Heart right ventricle (tissue), 16 donors: ENCODE measurements at regions not wholly inside any gene's neighbourhood (a gene's known extent, or its start where the extent isn't known, plus 50 kb on each side); places are given as distances from the start of the nearest gene placed in this dataset.

Source experiments
- ATAC-seq, 8 donors: fragments of 200-7000 bp; cut with Tn5 transposase; one replicate each; pipeline ENCODE4 v1.9.1; 2020; ENCODE audit warnings: mild to moderate bottlenecking in 8 of 8, moderate library complexity in 8 of 8, moderate number of reproducible peaks in 1 of 8
- DNase-seq, 2 donors: peaks; one replicate each; pipeline ENCODE4 v3.0.0-alpha.2; 2020
- H3K27ac ChIP-seq, 10 donors: fragments of 200-600 bp; sonication (generic) in 2 of 10; one replicate each; pipeline versions ENCODE4 v1.5.0 to v1.8.0; 2020 to 2022; ENCODE audit warnings: mild to moderate bottlenecking in 3 of 10
- H3K27me3 ChIP-seq, 7 donors: fragments of 200-600 bp; one replicate each; pipeline ENCODE4 v1.8.0; 2021 to 2022; ENCODE audit warnings: mild to moderate bottlenecking in 2 of 7
- H3K36me3 ChIP-seq, 9 donors: fragments of 200-600 bp; sonication (generic) in 1 of 9; one replicate each; pipeline versions ENCODE4 v1.5.0 to v1.8.0; 2020 to 2022; ENCODE audit warnings: mild to moderate bottlenecking in 2 of 9
- H3K4me1 ChIP-seq, 9 donors: fragments of 200-600 bp; sonication (generic) in 1 of 9; one replicate each; pipeline versions ENCODE4 v1.5.0 to v1.8.0; 2020 to 2022; ENCODE audit warnings: mild to moderate bottlenecking in 4 of 9
- H3K4me3 ChIP-seq, 10 donors: fragments of 200-600 bp; sonication (generic) in 2 of 10; one replicate each; pipeline versions ENCODE4 v1.5.0 to v1.8.0; 2020 to 2022; ENCODE audit warnings: mild to moderate bottlenecking in 7 of 10, moderate library complexity in 2 of 10
- H3K9me3 ChIP-seq, 11 donors: fragments of 200-600 bp in 10 of 11; sonication (generic) in 2 of 11; one replicate each; pipeline versions ENCODE4 v1.5.0 to v1.8.0; 2013 to 2022; ENCODE audit warnings: mild to moderate bottlenecking in 2 of 11, control low read depth in 1 of 11, moderate library complexity in 1 of 11
- WGBS, 2 donors: extraction: QIAGEN DNeasy Blood & Tissue Kit; methylation state at CpG; one replicate each; pipeline ENCODE4 v1.1.7; 2013; ENCODE audit warnings: inconsistent platforms in 1 of 2; 5-methylcytosine and 5-hydroxymethylcytosine counted together
- intact Hi-C, 10 donors: fragments of 100-400 bp; cut with DNase I; formaldehyde crosslinking; loops; one replicate each; pipeline versions ENCODE4 v1.11.1 to v1.14.2; 2022
- TF ChIP-seq, protein P1 (sequence below), 9 donors: fragments of 200-600 bp; sonication (generic) in 2 of 9; IDR thresholded peaks; one replicate each; pipeline versions ENCODE4 v1.5.0 to v1.8.0; 2021 to 2022; ENCODE audit warnings: antibody characterized with exemption in 9 of 9, mild to moderate bottlenecking in 5 of 9, moderate library complexity in 1 of 9
- donor health status: Arrhythmogenic right ventricular cardiomyopathy.
- donor health status: ischemic (EF 13 %, LVEDD 7.1; RV severe dilation, severe dysfunction).
- donor health status: healthy with polysubstance abuse.
- donor health status: DM: no; HTN: yes; CAD: no.
- donor health status: DM: no; HTN: no; CAD: no.
- donor health status: ischemic (EF 25% LVEDD 6.9; RV normal size, moderate dysfunction).
- donor health status: ischemic (EF 25% LVEDD 5.7; RV mildly dilated, moderate dysfunction).
- donor health status: healthy.
- donor health status: DM: yes; HTN: yes; CAD: no.
- donor health status: Ischemic cardiomyopathy.
- donor health status: ischemic (EF 35%, LVEDD 5.7; RV mildly dilated, moderate dysfunction).
- donor health status: nonischemic (EF 11% LVEDD 7.7; RV severe dilation, severe dysfunction).
- donor health status: DM: yes; HTN: yes; CAD: no.
- donor health status: PGD.
- donor health status: ischemic (EF 29% LVEDD 5.4; RV normal size, mild dysfunction).
- donor health status: nonischemic (EF 23%, LVEDD 6.1; RV moderate dilation, normal function).

GRCh38 chr3:24725514-24726255 is 231.0 kb upstream of the THRB start:
- intact Hi-C loops = no loop called here
- Histone ChIP-seq H3K27ac (no peak overlapping the region), H3K4me3 (no peak overlapping the region), H3K36me3 (no peaks in the 10 kb centered on the region), H3K27me3 (no peaks in the 10 kb centered on the region), H3K9me3 (no peaks in the 10 kb centered on the region), H3K4me1 (no peaks in the 10 kb centered on the region)
- 71 to 73% methylated on average over 3 of the region's 3 CpGs for WGBS, 2 donors
- TF ChIP-seq, protein P1, sequence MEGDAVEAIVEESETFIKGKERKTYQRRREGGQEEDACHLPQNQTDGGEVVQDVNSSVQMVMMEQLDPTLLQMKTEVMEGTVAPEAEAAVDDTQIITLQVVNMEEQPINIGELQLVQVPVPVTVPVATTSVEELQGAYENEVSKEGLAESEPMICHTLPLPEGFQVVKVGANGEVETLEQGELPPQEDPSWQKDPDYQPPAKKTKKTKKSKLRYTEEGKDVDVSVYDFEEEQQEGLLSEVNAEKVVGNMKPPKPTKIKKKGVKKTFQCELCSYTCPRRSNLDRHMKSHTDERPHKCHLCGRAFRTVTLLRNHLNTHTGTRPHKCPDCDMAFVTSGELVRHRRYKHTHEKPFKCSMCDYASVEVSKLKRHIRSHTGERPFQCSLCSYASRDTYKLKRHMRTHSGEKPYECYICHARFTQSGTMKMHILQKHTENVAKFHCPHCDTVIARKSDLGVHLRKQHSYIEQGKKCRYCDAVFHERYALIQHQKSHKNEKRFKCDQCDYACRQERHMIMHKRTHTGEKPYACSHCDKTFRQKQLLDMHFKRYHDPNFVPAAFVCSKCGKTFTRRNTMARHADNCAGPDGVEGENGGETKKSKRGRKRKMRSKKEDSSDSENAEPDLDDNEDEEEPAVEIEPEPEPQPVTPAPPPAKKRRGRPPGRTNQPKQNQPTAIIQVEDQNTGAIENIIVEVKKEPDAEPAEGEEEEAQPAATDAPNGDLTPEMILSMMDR (IDR thresholded peaks at IDR 0.05) = no peak
- no peak for DNase-seq
- ATAC-seq = no peak

GRCh38 chr3:24726423-24726822 is 231.8 kb upstream of the THRB start:
- DNase-seq = no peak
- ATAC-seq = no peak
- H3K36me3 ChIP-seq = no peaks in the 10 kb centered on the region
- intact Hi-C loops = no loop called here
- no peak overlapping the region for H3K27ac ChIP-seq
- H3K4me3 ChIP-seq = no peak overlapping the region
- TF ChIP-seq, protein P1 (IDR thresholded peaks at IDR 0.05) = no peak
- H3K4me1 ChIP-seq = no peaks in the 10 kb centered on the region
- no peaks in the 10 kb centered on the region for H3K27me3 ChIP-seq
- 90 to 97% methylated on average over 2 of the region's 2 CpGs for WGBS, 2 donors
- H3K9me3 ChIP-seq = no peaks in the 10 kb centered on the region

DNA sequence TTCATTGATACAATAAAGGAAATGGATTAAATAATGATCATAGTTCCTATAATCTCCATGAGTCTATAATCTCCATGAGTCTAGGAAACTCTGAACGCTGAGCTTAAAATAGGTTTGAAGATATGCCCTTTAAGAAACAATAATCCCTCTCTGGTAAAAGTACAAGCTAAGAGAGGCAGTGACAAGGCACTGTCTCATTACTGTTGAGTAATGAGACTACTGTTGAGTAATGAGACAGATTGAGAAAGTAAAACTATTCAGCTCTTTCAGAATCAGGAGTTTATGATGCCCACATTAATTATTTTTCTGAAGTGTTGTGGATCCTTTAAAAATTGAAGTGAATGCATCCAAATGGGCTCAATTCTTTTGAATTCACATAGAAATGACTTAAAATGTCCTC is 235.5 kb upstream of the THRB start:
- no peak for ATAC-seq
- H3K27ac ChIP-seq = no peak overlapping the region
- TF ChIP-seq, protein P1 (IDR thresholded peaks at IDR 0.05) = no peak
- intact Hi-C loops = no loop called here
- peaks cover 0 to 11% (median 0%) of the 10 kb centered on the region in 11 donors for H3K9me3 ChIP-seq
- H3K36me3 ChIP-seq = no peaks in the 10 kb centered on the region
- H3K4me1 ChIP-seq = no peaks in the 10 kb centered on the region
- no peak overlapping the region for H3K4me3 ChIP-seq
- 73 to 77% methylated on average over 1 of the region's 1 CpG for WGBS, 2 donors
- no peaks in the 10 kb centered on the region for H3K27me3 ChIP-seq
- DNase-seq = no peak

DNA sequence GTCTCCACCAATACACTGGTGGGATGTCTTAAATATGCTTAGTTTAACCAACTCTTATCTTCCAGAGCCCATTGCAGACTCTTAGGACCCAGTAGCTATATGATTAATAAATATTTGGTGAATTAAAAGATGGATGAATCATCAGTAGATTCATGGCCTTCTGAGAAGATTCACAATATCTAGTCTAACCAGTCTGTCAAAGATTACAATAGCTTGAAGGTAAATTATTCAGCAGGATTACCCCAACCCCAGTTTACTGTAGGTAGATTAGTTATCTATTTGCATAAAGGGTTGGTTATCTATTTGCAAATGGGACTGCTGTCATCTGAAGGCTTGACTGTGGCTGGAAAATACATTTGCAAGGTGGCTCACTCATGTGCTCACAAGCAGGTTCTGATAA is 239.4 kb upstream of the THRB start:
- DNase-seq (no peak), ATAC-seq (no peak)
- TF ChIP-seq, protein P1 (IDR thresholded peaks at IDR 0.05) = no peak
- Histone ChIP-seq H3K36me3 (no peaks in the 10 kb centered on the region), H3K4me1 (no peaks in the 10 kb centered on the region), H3K27me3 (no peaks in the 10 kb centered on the region), H3K4me3 (no peak overlapping the region), H3K9me3 (peaks cover 0 to 11% (median 0%) of the 10 kb centered on the region in 11 donors), H3K27ac (no peak overlapping the region)
- intact Hi-C loops = no loop called here
